Stomach (tissue), 8 donors: ENCODE measurements at regions not wholly inside any gene's neighbourhood (a gene's known extent, or its start where the extent isn't known, plus 50 kb on each side); places are given as distances from the start of the nearest gene placed in this dataset.

Experiments used
- DNase-seq, 2 donors: peaks; one replicate each; pipeline versions ENCODE4 v3.0.0 to v3.0.0-alpha.2; 2013 to 2019
- H3K27ac ChIP-seq, 5 donors: fragments of 200-600 bp in 4 of 5; sonication (generic) in 4 of 5; one replicate each; pipeline ENCODE4 v1.5.1; 2013 to 2019; ENCODE audit warnings: mild to moderate bottlenecking in 1 of 5, moderate library complexity in 1 of 5
- H3K27me3 ChIP-seq, 3 donors: fragments of 200-600 bp; sonication (generic); one replicate each; pipeline ENCODE4 v1.5.1; 2017 to 2019; ENCODE audit warnings: mixed run types in 1 of 3
- H3K36me3 ChIP-seq, 4 donors: fragments of 200-600 bp; sonication (generic); 1 replicate in 3 of 4; 2 replicates in 1 of 4; pipeline ENCODE4 v1.5.1; 2016 to 2019
- H3K4me1 ChIP-seq, 4 donors: fragments of 200-600 bp; sonication (generic); one replicate each; pipeline ENCODE4 v1.5.1; 2016 to 2019
- H3K4me3 ChIP-seq, 4 donors: fragments of 200-600 bp; sonication (generic) in 3 of 4; one replicate each; pipeline ENCODE4 v1.5.1; 2016 to 2019; ENCODE audit warnings: mild to moderate bottlenecking in 1 of 4
- H3K9me3 ChIP-seq, 4 donors: fragments of 200-600 bp; sonication (generic); one replicate each; pipeline ENCODE4 v1.5.1; 2016 to 2019
- EP300 ChIP-seq: sonication (generic); formaldehyde crosslinking; IDR thresholded peaks from one replicate; pipeline ENCODE4 v1.6.1; 2017; ENCODE audit warnings: antibody characterized with exemption
- POLR2A ChIP-seq, 4 donors: fragments of 450-650 bp; IDR thresholded peaks; one replicate each; pipeline ENCODE4 v1.6.1; 2016; ENCODE audit warnings: antibody characterized with exemption in 4 of 4, control low read depth in 2 of 4, mild to moderate bottlenecking in 1 of 4, moderate library complexity in 1 of 4
- POLR2AphosphoS5 ChIP-seq, 3 donors: sonication (generic); formaldehyde crosslinking; IDR thresholded peaks; one replicate each; pipeline ENCODE4 v1.6.1; 2016; ENCODE audit warnings: antibody characterized with exemption in 3 of 3
- WGBS, 5 donors: extraction: QIAGEN DNeasy Blood & Tissue Kit in 3 of 5; methylation state at CpG; one replicate each; pipeline versions ENCODE4 v1.1.5 to v1.1.7; 2013 to 2018; 5-methylcytosine and 5-hydroxymethylcytosine counted together
- intact Hi-C: fragments of 100-400 bp; cut with DNase I; formaldehyde crosslinking; loops from one replicate; pipeline ENCODE4 v1.15.1; 2023; ENCODE audit warnings: low total_unique reads
- small RNA-seq, 4 donors: library from RNA; depleted of rRNA; stranded (forward); fragments of <200 nt; gene quantifications; one replicate each; pipeline ENCODE3, GENCODE V24; 2016
- TF ChIP-seq, protein P1 (sequence below), 7 experiments: fragments of 450-650 bp in 4 of 7; fragments of 200-600 bp in 3 of 7; sonication (generic) in 3 of 7; IDR thresholded peaks; one replicate each; pipeline ENCODE4 v1.5.1; 2016 to 2019; ENCODE audit warnings: antibody characterized with exemption in 7 of 7, control low read depth in 2 of 7, mild to moderate bottlenecking in 1 of 7
- donor health status: healthy with polysubstance abuse.
- donor health status: Bipolar disorder and iron deficiency.
- donor health status: healthy.

DNA sequence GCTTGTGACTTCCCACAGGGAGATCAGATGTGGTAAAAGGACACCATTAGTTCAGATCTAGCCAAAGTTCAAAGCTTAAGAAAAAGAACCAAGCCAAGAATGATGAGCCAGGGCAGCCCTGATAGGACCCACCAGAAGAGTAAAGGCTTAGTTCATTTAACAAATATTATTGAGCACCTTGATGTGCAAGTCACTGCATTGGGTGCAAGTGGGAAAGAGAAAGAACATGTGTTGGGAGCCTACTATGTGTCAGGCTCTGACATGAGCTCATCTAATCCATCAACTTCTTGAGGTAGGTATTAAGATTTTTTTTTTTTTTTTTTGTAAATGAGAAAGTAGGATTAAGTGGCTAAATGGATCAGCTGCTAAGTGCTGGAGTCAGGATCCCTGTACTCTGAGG is 53.4 kb upstream of the PIAS1 start:
- no peaks in the 10 kb centered on the region for H3K9me3 ChIP-seq
- H3K27me3 ChIP-seq: no peaks in the 10 kb centered on the region
- H3K4me1 ChIP-seq: peaks cover 7 to 23% (median 10%) of the 10 kb centered on the region in 4 donors
- TF ChIP-seq POLR2AphosphoS5 (IDR thresholded peaks at IDR 0.05): no peak
- TF ChIP-seq, protein P1, sequence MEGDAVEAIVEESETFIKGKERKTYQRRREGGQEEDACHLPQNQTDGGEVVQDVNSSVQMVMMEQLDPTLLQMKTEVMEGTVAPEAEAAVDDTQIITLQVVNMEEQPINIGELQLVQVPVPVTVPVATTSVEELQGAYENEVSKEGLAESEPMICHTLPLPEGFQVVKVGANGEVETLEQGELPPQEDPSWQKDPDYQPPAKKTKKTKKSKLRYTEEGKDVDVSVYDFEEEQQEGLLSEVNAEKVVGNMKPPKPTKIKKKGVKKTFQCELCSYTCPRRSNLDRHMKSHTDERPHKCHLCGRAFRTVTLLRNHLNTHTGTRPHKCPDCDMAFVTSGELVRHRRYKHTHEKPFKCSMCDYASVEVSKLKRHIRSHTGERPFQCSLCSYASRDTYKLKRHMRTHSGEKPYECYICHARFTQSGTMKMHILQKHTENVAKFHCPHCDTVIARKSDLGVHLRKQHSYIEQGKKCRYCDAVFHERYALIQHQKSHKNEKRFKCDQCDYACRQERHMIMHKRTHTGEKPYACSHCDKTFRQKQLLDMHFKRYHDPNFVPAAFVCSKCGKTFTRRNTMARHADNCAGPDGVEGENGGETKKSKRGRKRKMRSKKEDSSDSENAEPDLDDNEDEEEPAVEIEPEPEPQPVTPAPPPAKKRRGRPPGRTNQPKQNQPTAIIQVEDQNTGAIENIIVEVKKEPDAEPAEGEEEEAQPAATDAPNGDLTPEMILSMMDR (IDR thresholded peaks at IDR 0.05): no peak
- TF ChIP-seq POLR2A (IDR thresholded peaks at IDR 0.05): no peak
- TF ChIP-seq EP300: no peak
- DNase-seq: no peak
- no peaks in the 10 kb centered on the region for H3K36me3 ChIP-seq
- intact Hi-C loops: no loop called here
- no peak overlapping the region for H3K27ac ChIP-seq
- H3K4me3 ChIP-seq: no peak overlapping the region

DNA sequence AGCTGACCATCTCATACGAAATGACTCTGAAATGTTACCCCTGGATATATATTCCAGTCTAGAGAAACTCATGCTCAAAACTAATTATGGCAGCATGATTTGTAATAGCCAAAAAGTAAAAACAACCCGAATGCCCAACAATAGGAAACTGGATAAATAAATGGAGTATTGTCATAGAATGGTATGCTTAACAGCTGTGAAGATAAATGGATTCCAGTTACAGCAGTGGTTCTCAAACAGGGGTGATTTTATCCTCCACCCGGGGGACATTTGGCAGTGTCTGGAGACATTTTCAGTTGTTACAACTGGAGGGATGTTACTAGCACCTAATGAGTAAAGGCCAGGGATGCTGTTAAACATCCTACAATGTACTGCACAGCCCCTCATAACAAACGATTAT is 52.3 kb upstream of the PIAS1 start:
- Histone ChIP-seq H3K4me1 (peaks cover 7 to 23% (median 10%) of the 10 kb centered on the region in 4 donors), H3K27me3 (no peaks in the 10 kb centered on the region), H3K9me3 (no peaks in the 10 kb centered on the region), H3K27ac (no peak overlapping the region), H3K36me3 (no peaks in the 10 kb centered on the region), H3K4me3 (no peak overlapping the region)
- TF ChIP-seq, protein P1 (IDR thresholded peaks at IDR 0.05): no peak
- TF ChIP-seq POLR2A (IDR thresholded peaks at IDR 0.05) (no peak), POLR2AphosphoS5 (IDR thresholded peaks at IDR 0.05) (no peak), EP300 (no peak)
- intact Hi-C loops: no loop called here
- no peak for DNase-seq
- 76 to 86% (median 79%) methylated on average over 4 of the region's 4 CpGs for WGBS, 5 donors

- H3K27ac ChIP-seq: no peak overlapping the region
Observed at GRCh38 chr15:68003297-68003696, 50.8 kb upstream of the PIAS1 start.

More at GRCh38 chr15:68003297-68003696, 50.8 kb upstream of the PIAS1 start:
- intact Hi-C loops: no loop called here
- H3K4me1 ChIP-seq: peaks cover 6 to 17% (median 7%) of the 10 kb centered on the region in 4 donors
- DNase-seq: no peak
- WGBS, 5 donors: 93 to 96% (median 95%) methylated on average over 6 of the region's 6 CpGs
- H3K9me3 ChIP-seq: peaks cover 0 to 9% (median 4%) of the 10 kb centered on the region in 4 donors
- no peaks in the 10 kb centered on the region for H3K27me3 ChIP-seq
- no peak overlapping the region for H3K4me3 ChIP-seq
- no peaks in the 10 kb centered on the region for H3K36me3 ChIP-seq
- TF ChIP-seq, protein P1 (IDR thresholded peaks at IDR 0.05): no peak
- TF ChIP-seq POLR2A (IDR thresholded peaks at IDR 0.05) (no peak), POLR2AphosphoS5 (IDR thresholded peaks at IDR 0.05) (no peak), EP300 (no peak)

Small RNA genes in the stretch of these regions (small RNA-seq; reads per million reads assigned to genes)
- gene AC022254.1: 0 reads per million in 4 donors
